Parathyroid adenoma (tissue), 2 donors: ENCODE measurements at regions not wholly inside any gene's neighbourhood (a gene's known extent, or its start where the extent isn't known, plus 50 kb on each side); places are given as distances from the start of the nearest gene placed in this dataset.

ENCODE experiments used
- H2AFZ ChIP-seq: fragments of 300-600 bp; sonication (generic); one replicate; pipeline ENCODE4 v1.7.0; 2017; ENCODE audit warnings: antibody characterized with exemption, mild to moderate bottlenecking
- H3K27ac ChIP-seq: fragments of 300-600 bp; sonication (generic); one replicate; pipeline ENCODE4 v1.7.0; 2017
- H3K27me3 ChIP-seq: fragments of 300-600 bp; sonication (generic); one replicate; pipeline ENCODE4 v1.7.0; 2017; ENCODE audit warnings: low read length; ENCODE audit not compliant: control insufficient read depth, insufficient read depth
- H3K36me3 ChIP-seq: fragments of 300-600 bp; sonication (generic); one replicate; pipeline ENCODE4 v1.7.0; 2017; ENCODE audit warnings: low read length; ENCODE audit not compliant: control insufficient read depth, insufficient read depth
- H3K4me1 ChIP-seq: fragments of 300-600 bp; sonication (generic); one replicate; pipeline ENCODE4 v1.7.0; 2017; ENCODE audit warnings: control low read depth
- H3K4me2 ChIP-seq: fragments of 300-600 bp; sonication (generic); one replicate; pipeline ENCODE4 v1.7.0; 2017; ENCODE audit warnings: low read length
- H3K4me3 ChIP-seq: fragments of 300-600 bp; sonication (generic); one replicate; pipeline ENCODE4 v1.7.0; 2017; ENCODE audit warnings: low read depth, low read length
- H3K79me2 ChIP-seq: fragments of 300-600 bp; sonication (generic); one replicate; pipeline ENCODE4 v1.7.0; 2017; ENCODE audit warnings: control low read depth
- H3K9ac ChIP-seq: fragments of 300-600 bp; sonication (generic); one replicate; pipeline ENCODE4 v1.7.0; 2017; ENCODE audit warnings: mild to moderate bottlenecking
- H3K9me3 ChIP-seq: fragments of 300-600 bp; sonication (generic); one replicate; pipeline ENCODE4 v1.7.0; 2017; ENCODE audit warnings: low read length; ENCODE audit not compliant: control insufficient read depth
- CTCF ChIP-seq: fragments of 300-600 bp; sonication (generic); IDR thresholded peaks from one replicate; pipeline ENCODE4 v1.7.0; 2017; ENCODE audit warnings: antibody characterized with exemption, mild to moderate bottlenecking
- donor health status: primary hyperparathyroidism.

DNA sequence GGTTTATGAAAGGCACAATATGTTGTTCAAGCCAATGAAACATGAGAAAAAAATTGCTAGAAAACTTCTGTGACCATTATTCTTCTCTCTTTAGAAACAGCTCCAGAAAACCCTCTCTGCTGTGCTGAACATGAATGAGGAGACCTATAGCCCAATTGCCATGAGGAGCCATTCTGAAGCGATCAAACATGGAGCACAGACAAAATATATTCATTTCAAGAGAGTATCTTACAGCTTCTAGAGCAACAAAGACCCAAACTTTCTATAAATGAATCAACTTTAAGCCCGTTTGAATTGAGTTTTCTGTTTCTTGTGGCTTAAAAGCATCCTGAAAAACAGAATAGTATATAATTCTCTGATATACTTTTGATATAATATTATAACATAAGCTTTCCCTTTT, 83.4 kb upstream of the UCN3 start:
- no peaks in the 10 kb centered on the region for H3K36me3 ChIP-seq

GRCh38 chr10:5282137-5282536, 82.6 kb upstream of the UCN3 start:
- Histone ChIP-seq H3K9me3 (no peaks in the 10 kb centered on the region), H3K27ac (no peak overlapping the region)
- no peak for TF ChIP-seq CTCF

More for the DNA sequence above, 83.4 kb upstream of the UCN3 start:
- Histone ChIP-seq H3K9ac (no peak overlapping the region), H3K9me3 (no peaks in the 10 kb centered on the region), H3K79me2 (no peaks in the 10 kb centered on the region), H3K27me3 (no peaks in the 10 kb centered on the region), H3K4me2 (no peak overlapping the region), H3K27ac (no peak overlapping the region), H3K4me1 (peaks cover 7% of the 10 kb centered on the region), H3K4me3 (no peak overlapping the region), H2AFZ (no peak overlapping the region)
- TF ChIP-seq CTCF: no peak

GRCh38 chr10:5283305-5284158, 81.2 kb upstream of the UCN3 start:
- TF ChIP-seq CTCF: peak; percentile 62
- Histone ChIP-seq H3K4me1 (peaks cover 7% of the 10 kb centered on the region), H3K4me2 (no peak overlapping the region), H3K27me3 (no peaks in the 10 kb centered on the region), H3K79me2 (no peaks in the 10 kb centered on the region), H3K9me3 (no peaks in the 10 kb centered on the region), H3K9ac (no peak overlapping the region), H3K36me3 (no peaks in the 10 kb centered on the region), H2AFZ (peak overlapping the region; percentile 83), H3K27ac (peak overlapping the region; percentile 67), H3K4me3 (no peak overlapping the region)

More at GRCh38 chr10:5282137-5282536, 82.6 kb upstream of the UCN3 start:
- Histone ChIP-seq H3K36me3 (no peaks in the 10 kb centered on the region), H3K4me3 (no peak overlapping the region), H3K9ac (no peak overlapping the region), H3K79me2 (no peaks in the 10 kb centered on the region), H3K4me1 (peaks cover 7% of the 10 kb centered on the region), H3K27me3 (no peaks in the 10 kb centered on the region), H3K4me2 (no peak overlapping the region), H2AFZ (peak overlapping the region; percentile 9)

DNA sequence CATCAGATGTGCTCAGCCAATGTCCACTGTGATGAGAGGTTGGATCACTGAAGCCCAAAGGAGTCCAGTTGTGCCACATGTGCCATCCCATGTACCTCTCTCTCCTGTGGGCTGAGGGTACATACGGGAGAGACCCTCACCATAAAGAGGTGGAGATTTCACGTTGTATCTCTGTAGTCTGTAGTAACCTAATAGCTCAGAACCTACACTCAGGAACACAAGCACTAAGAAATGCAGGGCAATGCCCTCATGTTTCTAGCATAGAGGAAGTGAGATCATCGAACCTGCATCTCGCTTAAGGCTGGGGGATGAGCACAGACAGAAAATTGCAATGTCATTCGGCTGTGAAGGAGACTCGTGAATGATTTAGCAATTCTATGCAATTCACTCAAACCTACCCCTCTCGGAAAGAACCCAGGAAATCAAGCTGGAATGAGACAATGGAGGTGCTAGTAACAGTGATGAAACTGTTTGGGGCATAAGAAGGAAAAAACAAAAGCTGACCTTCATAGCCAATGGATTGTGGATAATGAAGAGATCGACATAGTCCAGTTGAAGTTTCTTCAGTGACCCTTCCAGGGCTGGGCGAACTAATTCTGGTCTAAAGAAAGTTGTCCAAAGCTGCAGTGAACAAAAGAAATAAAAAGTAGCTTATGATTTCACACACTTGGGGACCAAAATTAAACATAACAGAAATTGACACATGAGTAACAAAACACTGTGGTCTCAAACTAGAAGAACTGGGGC, 80.3 kb upstream of the UCN3 start:
- H3K9ac ChIP-seq: no peak overlapping the region
- H3K27ac ChIP-seq: peak overlapping the region; percentile 67
- no peaks in the 10 kb centered on the region for H3K79me2 ChIP-seq
- H3K4me1 ChIP-seq: peaks cover 7% of the 10 kb centered on the region
- peak overlapping the region; percentile 21 for H3K4me2 ChIP-seq
- H3K4me3 ChIP-seq: no peak overlapping the region
- H3K36me3 ChIP-seq: no peaks in the 10 kb centered on the region
- peak overlapping the region; percentile 83 for H2AFZ ChIP-seq
- TF ChIP-seq CTCF: no peak
- H3K9me3 ChIP-seq: no peaks in the 10 kb centered on the region
- no peaks in the 10 kb centered on the region for H3K27me3 ChIP-seq
